Mesodermal cell (in vitro differentiated cells): ENCODE measurements at regions not wholly inside any gene's neighbourhood (a gene's known extent, or its start where the extent isn't known, plus 50 kb on each side); places are given as distances from the start of the nearest gene placed in this dataset.
"Not testable (repeated sequence)": the region's sequence is repeated elsewhere in the genome, so short reads cannot be mapped to it uniquely, and the experiment has no call there.

Experiments
- H3K27ac ChIP-seq: 2 replicates; pipeline ENCODE4 v1.7.0; 2013; ENCODE audit warnings: mild to moderate bottlenecking, low read depth, low read length, moderate library complexity; ENCODE audit not compliant: severe bottlenecking
- H3K36me3 ChIP-seq: 2 replicates; pipeline ENCODE4 v1.7.1; 2013; ENCODE audit warnings: mild to moderate bottlenecking, low read length, moderate library complexity; ENCODE audit not compliant: control insufficient read depth, insufficient read depth
- H3K4me1 ChIP-seq: one replicate; pipeline ENCODE4 v1.7.1; 2013; ENCODE audit warnings: mild to moderate bottlenecking, low read length; ENCODE audit not compliant: insufficient read depth, control insufficient read depth, poor library complexity, severe bottlenecking
- H3K4me3 ChIP-seq: 2 replicates; pipeline ENCODE4 v1.7.0; 2013; ENCODE audit warnings: low read length, control low read depth, mild to moderate bottlenecking; ENCODE audit not compliant: insufficient read depth, poor library complexity, severe bottlenecking; ENCODE audit errors: extremely low read depth
- H3K9me3 ChIP-seq: 2 replicates; pipeline ENCODE4 v1.7.1; 2013; ENCODE audit warnings: mild to moderate bottlenecking, low read length, moderate library complexity; ENCODE audit not compliant: control insufficient read depth
- WGBS, 2 experiments: methylation state at CpG; one replicate each; pipeline ENCODE4 v1.1.5; 2013; ENCODE audit warnings: missing lambda C conversion rate in 2 of 2; ENCODE audit not compliant: insufficient coverage in 2 of 2; 5-methylcytosine and 5-hydroxymethylcytosine counted together

DNA sequence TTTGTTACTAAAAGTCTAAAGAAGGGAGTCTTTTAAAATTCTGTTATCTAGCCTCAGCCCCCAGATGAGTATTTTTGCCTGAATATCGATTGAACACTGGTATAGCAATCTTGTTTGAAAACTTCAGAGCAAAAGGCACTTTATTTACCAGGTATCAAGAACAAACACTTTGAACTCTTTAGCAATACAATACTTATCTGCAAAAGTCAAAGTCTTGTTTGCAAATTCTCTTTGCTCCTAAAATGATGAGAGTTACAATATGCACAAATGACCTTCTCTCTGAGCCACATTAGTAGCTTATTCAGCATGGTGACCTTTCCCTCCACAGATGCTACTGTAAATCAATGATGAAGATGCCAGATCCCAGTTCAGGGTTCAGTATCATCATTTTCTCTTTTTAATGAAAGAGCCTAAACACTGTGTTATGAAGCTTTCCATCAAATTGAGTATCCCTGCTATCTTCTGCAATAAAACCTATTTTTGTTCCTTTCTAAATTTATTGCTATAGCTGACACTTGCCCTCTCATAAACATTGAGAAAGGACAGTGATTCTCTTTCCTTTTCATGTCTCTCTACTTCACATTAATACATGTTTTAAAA is 752.7 kb upstream of the MGAT4C start:
- H3K4me1 ChIP-seq: no peaks in the 10 kb centered on the region
- WGBS, 2 experiments: 83 to 100% methylated on average over 1 of the region's 1 CpG
- no peaks in the 10 kb centered on the region for H3K9me3 ChIP-seq

DNA sequence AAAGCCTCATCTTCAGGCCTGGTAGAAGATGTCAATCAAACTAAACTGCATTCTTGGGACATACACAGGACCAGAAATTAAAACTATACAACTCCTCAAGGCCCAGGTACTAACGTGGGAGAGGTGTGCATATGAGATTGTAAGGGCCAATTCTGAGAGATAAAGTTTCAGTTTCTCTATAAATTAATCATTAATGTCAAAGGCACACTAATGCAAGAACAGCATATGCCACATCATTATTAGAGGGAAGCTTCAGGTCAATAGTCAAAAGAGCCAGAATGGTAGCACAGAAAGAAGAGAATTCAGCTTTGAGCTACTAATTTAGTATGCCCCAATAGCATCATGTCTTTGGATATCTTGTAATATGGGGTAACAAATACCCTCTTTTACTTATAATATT is 744.9 kb upstream of the MGAT4C start:
- H3K36me3 ChIP-seq: no peaks in the 10 kb centered on the region
- WGBS, 2 experiments: no CpG with 5 or more reads among the region's 1 CpG
- H3K4me1 ChIP-seq: no peaks in the 10 kb centered on the region
- peaks cover 6% of the 10 kb centered on the region for H3K9me3 ChIP-seq
- no peak overlapping the region for H3K4me3 ChIP-seq
- no peak overlapping the region for H3K27ac ChIP-seq

More for the DNA sequence above, 752.7 kb upstream of the MGAT4C start:
- H3K36me3 ChIP-seq: no peaks in the 10 kb centered on the region
- no peak overlapping the region for H3K27ac ChIP-seq
- no peak overlapping the region for H3K4me3 ChIP-seq

DNA sequence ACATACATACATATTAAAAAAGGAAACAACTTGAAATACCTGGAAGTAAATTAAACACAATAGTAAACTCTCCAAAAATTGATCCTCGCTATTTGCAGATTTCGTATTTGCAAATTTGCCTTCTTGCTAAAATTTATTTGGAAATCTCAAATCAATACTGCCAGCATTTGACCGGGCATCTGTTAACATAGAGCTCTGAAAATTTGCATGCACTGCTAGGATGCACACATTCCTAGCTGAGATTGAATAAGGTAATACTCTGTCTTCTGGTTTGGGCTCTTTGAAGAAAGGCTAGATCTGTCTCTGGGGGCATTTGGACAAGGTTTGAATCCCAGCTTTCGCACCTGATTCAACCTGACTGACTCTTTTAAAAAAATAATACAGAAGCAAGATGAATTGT is 729.1 kb upstream of the MGAT4C start:
- Histone ChIP-seq H3K4me3 (no peak overlapping the region), H3K27ac (no peak overlapping the region), H3K9me3 (no peaks in the 10 kb centered on the region), H3K4me1 (no peaks in the 10 kb centered on the region), H3K36me3 (no peaks in the 10 kb centered on the region)
- WGBS, 2 experiments: 76 to 96% methylated on average over 2 to 3 of the region's 4 CpGs

DNA sequence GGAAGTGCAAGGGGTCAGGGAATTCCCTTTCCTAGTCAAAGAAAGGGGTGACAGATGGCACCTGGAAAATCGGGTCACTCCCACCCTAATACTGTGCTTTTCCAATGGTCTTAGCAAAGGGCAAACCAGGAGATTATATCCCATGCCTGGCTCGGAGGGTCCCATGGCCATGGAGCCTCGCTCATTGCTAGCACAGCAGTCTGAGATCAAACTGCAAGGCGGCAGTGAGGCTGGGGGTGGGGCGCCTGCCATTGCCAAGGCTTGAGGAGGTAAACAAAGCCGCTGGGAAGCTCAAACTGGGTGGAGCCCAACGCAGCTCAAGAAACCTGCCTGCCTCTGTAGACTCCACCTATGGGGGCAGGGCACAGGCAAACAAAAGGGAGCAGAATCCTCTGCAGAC is 714.4 kb upstream of the MGAT4C start:
- not testable (repeated sequence) for H3K4me3 ChIP-seq, H3K36me3 ChIP-seq, H3K9me3 ChIP-seq, H3K27ac ChIP-seq, H3K4me1 ChIP-seq
- 87 to 92% methylated on average over 6 to 7 of the region's 7 CpGs for WGBS, 2 experiments

DNA sequence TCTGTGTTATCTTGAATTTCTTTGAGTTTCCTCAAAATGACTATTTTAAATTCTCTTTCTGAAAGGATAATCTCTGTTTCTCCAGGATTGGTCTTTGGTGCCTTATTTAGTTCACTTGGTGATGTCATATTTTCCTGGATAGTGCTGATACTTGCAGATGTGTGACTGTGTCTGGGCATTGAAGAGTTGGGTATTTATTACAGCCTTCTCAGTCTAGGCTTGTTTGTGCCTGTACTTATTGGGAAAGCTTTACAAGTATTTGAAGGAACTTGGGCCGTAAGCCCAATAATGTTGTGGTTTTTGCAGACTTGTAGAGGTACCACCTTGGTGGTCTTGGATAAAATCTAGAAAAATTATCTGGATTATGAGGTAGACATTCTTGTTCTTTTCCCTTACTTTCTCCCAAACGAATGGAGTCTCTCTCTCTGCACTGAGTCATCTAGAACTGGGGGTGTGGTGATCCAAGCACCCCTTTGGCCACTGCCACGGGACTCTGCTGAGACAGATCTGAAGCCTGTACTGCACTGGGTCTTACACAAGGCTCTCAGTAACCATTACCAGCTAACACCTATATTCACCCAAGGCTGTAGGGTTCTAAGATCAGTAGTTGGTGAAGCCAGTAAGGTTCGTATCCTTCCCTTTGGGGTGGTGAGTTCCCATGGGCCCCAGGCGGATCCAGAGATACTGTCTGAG is 703.7 kb upstream of the MGAT4C start:
- H3K27ac ChIP-seq: no peak overlapping the region
- H3K4me1 ChIP-seq: no peaks in the 10 kb centered on the region
- H3K36me3 ChIP-seq: no peaks in the 10 kb centered on the region
- 93 to 95% methylated on average over 2 of the region's 5 CpGs for WGBS, 2 experiments
- no peak overlapping the region for H3K4me3 ChIP-seq
- H3K9me3 ChIP-seq: no peaks in the 10 kb centered on the region

DNA sequence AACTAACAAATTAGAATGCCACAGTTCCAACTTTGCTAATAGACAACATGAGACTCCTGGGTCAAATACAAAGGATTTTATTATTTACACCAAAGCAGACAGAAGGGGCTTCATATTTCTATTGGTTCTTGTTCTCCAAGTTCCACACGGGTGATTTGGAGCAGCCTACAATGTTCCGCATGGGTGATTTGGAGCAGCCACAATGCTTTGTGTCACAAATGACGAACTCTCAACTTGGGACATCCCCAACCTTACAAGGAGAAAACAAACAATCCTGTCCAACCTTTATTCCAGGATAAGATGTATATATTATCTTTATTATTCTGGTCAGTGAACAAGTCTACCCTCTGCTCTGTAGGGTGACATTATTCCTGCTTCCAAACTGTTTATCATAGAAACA is 694.3 kb upstream of the MGAT4C start:
- H3K9me3 ChIP-seq: no peaks in the 10 kb centered on the region
- H3K27ac ChIP-seq: no peak overlapping the region
- WGBS, 2 experiments: 79 to 88% methylated on average over 2 of the region's 3 CpGs
- no peaks in the 10 kb centered on the region for H3K36me3 ChIP-seq
- no peaks in the 10 kb centered on the region for H3K4me1 ChIP-seq
- no peak overlapping the region for H3K4me3 ChIP-seq

DNA sequence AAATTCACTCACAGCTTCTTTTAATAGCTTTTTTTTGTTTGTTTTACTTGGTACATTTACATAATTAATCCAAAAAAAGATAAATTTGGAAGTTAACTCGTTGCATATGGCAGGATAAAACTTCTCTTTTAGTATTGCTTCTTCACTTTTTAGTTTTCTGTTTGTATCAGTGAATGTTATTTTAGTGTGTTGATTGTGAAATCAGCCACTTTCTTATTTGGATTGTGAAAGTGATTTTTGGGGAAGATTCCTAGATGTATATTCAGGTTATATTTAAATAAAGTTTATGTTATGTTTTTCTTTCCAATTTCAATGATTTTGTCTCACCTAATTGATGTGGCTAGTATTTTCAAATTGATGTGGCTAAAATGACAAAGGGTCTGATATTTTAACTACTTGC is 693.9 kb upstream of the MGAT4C start:
- Histone ChIP-seq H3K4me3 (no peak overlapping the region), H3K27ac (no peak overlapping the region), H3K36me3 (no peaks in the 10 kb centered on the region), H3K4me1 (no peaks in the 10 kb centered on the region), H3K9me3 (no peaks in the 10 kb centered on the region)
- no CpG with 5 or more reads among the region's 1 CpG for WGBS, 2 experiments

DNA sequence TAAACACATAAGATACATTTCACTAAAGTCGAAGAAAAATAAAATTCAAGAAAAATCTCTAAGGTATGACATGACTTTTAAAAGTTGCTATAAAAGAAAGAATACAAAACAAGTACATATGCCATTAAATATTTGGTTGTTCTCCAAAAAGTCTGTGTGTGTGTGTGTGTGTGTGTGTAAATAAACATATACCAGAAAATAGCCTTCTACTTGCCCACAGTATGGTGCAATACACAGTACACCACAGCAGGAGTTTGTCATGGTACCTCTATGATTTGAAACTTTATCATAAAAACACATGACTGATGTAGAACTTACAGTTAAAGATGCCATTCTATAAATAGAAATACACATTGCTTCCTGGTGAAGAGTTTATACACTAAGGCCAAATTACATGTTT is 692.7 kb upstream of the MGAT4C start:
- Histone ChIP-seq H3K4me1 (no peaks in the 10 kb centered on the region), H3K9me3 (no peaks in the 10 kb centered on the region), H3K27ac (no peak overlapping the region), H3K4me3 (no peak overlapping the region), H3K36me3 (no peaks in the 10 kb centered on the region)
- WGBS, 2 experiments: no CpG with 5 or more reads among the region's 1 CpG

DNA sequence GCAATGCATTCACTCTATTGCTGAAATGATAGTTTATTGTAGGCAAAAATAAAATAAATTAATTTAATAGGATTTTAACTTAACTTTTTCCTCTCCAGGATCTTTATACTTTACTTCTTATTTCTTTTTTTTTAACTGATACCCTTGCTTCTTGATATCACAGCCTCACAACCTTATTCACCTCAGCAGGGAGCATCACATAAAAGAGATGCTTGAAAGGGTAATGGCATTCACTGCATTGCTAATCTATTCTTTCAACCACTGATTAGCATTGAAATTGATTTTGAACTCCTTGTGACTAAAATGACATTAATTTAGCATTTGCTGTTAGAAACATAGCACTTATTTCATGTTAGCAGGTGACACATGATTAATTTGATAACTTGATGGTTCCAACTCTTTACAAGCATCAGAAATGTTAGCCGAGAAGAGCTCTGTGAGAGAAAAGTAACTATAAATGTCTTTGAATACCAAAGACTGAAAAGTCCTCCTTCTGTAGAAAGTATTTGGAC is 689.5 kb upstream of the MGAT4C start:
- 20% methylated on average over 1 of the region's 1 CpG; no CpG with 5 or more reads in 1 of the 2 experiments for WGBS, 2 experiments
- no peaks in the 10 kb centered on the region for H3K4me1 ChIP-seq
- H3K36me3 ChIP-seq: no peaks in the 10 kb centered on the region
- H3K9me3 ChIP-seq: no peaks in the 10 kb centered on the region
- H3K27ac ChIP-seq: no peak overlapping the region
- no peak overlapping the region for H3K4me3 ChIP-seq

DNA sequence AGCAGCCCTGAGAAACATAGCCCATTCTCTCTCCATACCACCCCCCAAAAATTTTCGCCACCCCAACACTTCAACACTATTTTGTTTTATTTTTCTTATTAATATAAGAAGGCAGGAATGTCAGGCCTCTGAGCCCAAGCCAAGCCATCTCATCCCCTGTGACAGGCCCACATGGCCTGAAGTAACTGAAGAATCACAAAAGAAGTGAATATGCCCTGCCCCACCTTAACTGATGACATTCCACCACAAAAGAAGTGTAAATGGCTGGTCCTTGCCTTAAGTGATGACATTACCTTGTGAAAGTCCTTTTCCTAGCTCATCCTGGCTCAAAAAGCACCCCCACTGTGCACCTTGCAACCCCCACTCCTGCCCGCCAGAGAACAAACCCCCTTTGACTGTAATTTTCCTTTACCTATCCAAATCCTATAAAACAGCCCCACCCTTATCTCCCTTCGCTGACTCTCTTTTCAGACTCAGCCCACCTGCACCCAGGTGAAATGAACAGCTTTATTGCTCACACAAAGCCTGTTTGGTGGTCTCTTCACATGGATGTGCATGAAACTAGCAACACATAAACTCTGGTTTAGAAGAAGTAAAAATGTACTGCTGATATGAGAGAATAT is 688.1 kb upstream of the MGAT4C start:
- not testable (repeated sequence) for H3K4me3 ChIP-seq, H3K4me1 ChIP-seq, H3K9me3 ChIP-seq, H3K27ac ChIP-seq, H3K36me3 ChIP-seq
- WGBS, 2 experiments: no CpG with 5 or more reads among the region's 3 CpGs

DNA sequence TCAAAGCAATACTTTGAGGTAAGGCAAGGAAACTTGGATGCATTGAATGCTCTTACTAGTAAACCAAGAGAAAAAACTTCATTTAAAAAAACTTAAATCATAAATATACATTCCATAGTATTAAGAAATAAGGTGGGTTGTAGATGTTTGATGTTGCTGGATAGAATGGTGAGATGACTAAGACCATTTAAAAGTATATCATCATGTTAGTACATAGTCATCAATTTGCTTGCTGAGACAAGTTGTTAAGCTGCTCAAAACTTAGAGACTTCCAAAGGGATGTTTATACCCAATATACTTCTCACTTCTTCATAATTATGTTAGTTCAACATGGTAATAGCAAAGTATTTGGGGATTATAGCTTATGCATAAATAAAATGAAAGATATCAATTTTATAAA is 675.5 kb upstream of the MGAT4C start:
- Histone ChIP-seq H3K4me3 (no peak overlapping the region), H3K9me3 (no peaks in the 10 kb centered on the region), H3K4me1 (no peaks in the 10 kb centered on the region), H3K36me3 (no peaks in the 10 kb centered on the region), H3K27ac (no peak overlapping the region)
